RPMI8226 (cell line): ENCODE measurements at regions not wholly inside any gene's neighbourhood (a gene's known extent, or its start where the extent isn't known, plus 50 kb on each side); places are given as distances from the start of the nearest gene placed in this dataset.
A peak's percentile ranks its signal among the peaks of the same experiment; 100 is the strongest.

Source experiments
- DNase-seq: peaks from one replicate; pipeline ENCODE4 v3.0.0-alpha.2; 2015

- DNase-seq = no peak
Observed at GRCh38 chr6:118761645-118762044, 110.3 kb upstream of the CEP85L start.

GRCh38 chr6:118758946-118759345 lies 107.6 kb upstream of the CEP85L start:
- no peak for DNase-seq

- DNase-seq = no peak
Observed at GRCh38 chr6:118755941-118756646, 104.7 kb upstream of the CEP85L start.

- no peak for DNase-seq
Observed at GRCh38 chr6:118752803-118753202, 101.4 kb upstream of the CEP85L start.

GRCh38 chr6:118751072-118751471 lies 99.7 kb upstream of the CEP85L start:
- no peak for DNase-seq

- no peak for DNase-seq
Observed at GRCh38 chr6:118750143-118750542, 98.8 kb upstream of the CEP85L start.

- DNase-seq = no peak
Observed at GRCh38 chr6:118748311-118749062, 97.1 kb upstream of the CEP85L start.

- no peak for DNase-seq
Observed at GRCh38 chr6:118746825-118747174, 95.4 kb upstream of the CEP85L start.

- peak; percentile 4 for DNase-seq
Observed at GRCh38 chr6:118746145-118746824, 94.9 kb upstream of the CEP85L start.

- no peak for DNase-seq
Observed at GRCh38 chr6:118745156-118745555, 93.8 kb upstream of the CEP85L start.

GRCh38 chr6:118744261-118744941 lies 93.0 kb upstream of the CEP85L start:
- DNase-seq = no peak

- DNase-seq = no peak
Observed at GRCh38 chr6:118743746-118744145, 92.4 kb upstream of the CEP85L start.

- DNase-seq = no peak
Observed at GRCh38 chr6:118740372-118740771, 89.0 kb upstream of the CEP85L start.

GRCh38 chr6:118739696-118740353 lies 88.4 kb upstream of the CEP85L start:
- DNase-seq = no peak

- DNase-seq = no peak
Observed at GRCh38 chr6:118736440-118736839, 85.0 kb upstream of the CEP85L start.

GRCh38 chr6:118735320-118735719 lies 83.9 kb upstream of the CEP85L start:
- no peak for DNase-seq

GRCh38 chr6:118725944-118726343 lies 74.6 kb upstream of the CEP85L start:
- no peak for DNase-seq

- no peak for DNase-seq
Observed at GRCh38 chr6:118724211-118724610, 72.8 kb upstream of the CEP85L start.

- no peak for DNase-seq
Observed at GRCh38 chr6:118722829-118723813, 71.7 kb upstream of the CEP85L start.

GRCh38 chr6:118720125-118720473 lies 68.7 kb upstream of the CEP85L start:
- DNase-seq = no peak

GRCh38 chr6:118719351-118720124 lies 68.1 kb upstream of the CEP85L start:
- DNase-seq = no peak
